Cerebellar nuclear complex (tissue), 1 donor: ENCODE measurements at regions not wholly inside any gene's neighbourhood (a gene's known extent, or its start where the extent isn't known, plus 50 kb on each side); places are given as distances from the start of the nearest gene placed in this dataset.
"Not testable (repeated sequence)": the region's sequence is repeated elsewhere in the genome, so short reads cannot be mapped to it uniquely, and the experiment has no call there.

Experiments used
- DNase-seq, 2 experiments: peaks; one replicate each; lab custom pipeline; 2025; lab: John Stamatoyannopoulos, UW

GRCh38 chr6:56904068-56904467, 50.8 kb upstream of the BEND6 start:
- DNase-seq = no peak

GRCh38 chr6:56902641-56903464, 52.1 kb upstream of the BEND6 start:
- DNase-seq = peak in 1 of 2 experiments; percentile 10

GRCh38 chr6:56900784-56901183, 54.1 kb upstream of the BEND6 start:
- no peak for DNase-seq

- no peak for DNase-seq
Measured at GRCh38 chr6:56899753-56900152, 55.2 kb upstream of the BEND6 start.

- DNase-seq = no peak
Measured at GRCh38 chr6:56899311-56899710, 55.6 kb upstream of the BEND6 start.

GRCh38 chr6:56897789-56898529, 56.9 kb upstream of the BEND6 start:
- no peak for DNase-seq

- no peak for DNase-seq
Measured at GRCh38 chr6:56891754-56892153, 63.2 kb upstream of the BEND6 start.

- no peak for DNase-seq
Measured at GRCh38 chr6:56890683-56891429, 64.1 kb upstream of the BEND6 start.

- no peak for DNase-seq
Measured at GRCh38 chr6:56890066-56890465, 64.8 kb upstream of the BEND6 start.

GRCh38 chr6:56889492-56889891, 65.4 kb upstream of the BEND6 start:
- no peak for DNase-seq

GRCh38 chr6:56888687-56889086, 66.2 kb upstream of the BEND6 start:
- DNase-seq = no peak

GRCh38 chr6:56887086-56887485, 67.8 kb upstream of the BEND6 start:
- DNase-seq = no peak

GRCh38 chr6:56877922-56878321, 77.0 kb upstream of the BEND6 start:
- no peak for DNase-seq

- no peak for DNase-seq
Measured at GRCh38 chr6:56875961-56876360, 78.9 kb upstream of the BEND6 start.

GRCh38 chr6:56875523-56875922, 79.4 kb upstream of the BEND6 start:
- DNase-seq = no peak

- no peak for DNase-seq
Measured at GRCh38 chr6:56874328-56874727, 80.6 kb upstream of the BEND6 start.

GRCh38 chr6:56870053-56870452, 84.9 kb upstream of the BEND6 start:
- not testable (repeated sequence) for DNase-seq

- DNase-seq = no peak
Measured at GRCh38 chr6:56869346-56869745, 85.6 kb upstream of the BEND6 start.

GRCh38 chr6:56868687-56869086, 86.2 kb upstream of the BEND6 start:
- no peak for DNase-seq

- DNase-seq = no peak
Measured at GRCh38 chr6:56866917-56867522, 87.9 kb upstream of the BEND6 start.

- DNase-seq = no peak
Measured at GRCh38 chr6:56865081-56865875, 89.6 kb upstream of the BEND6 start.
